ENCODE measurements at regions not wholly inside any gene's neighbourhood (a gene's known extent, or its start where the extent isn't known, plus 50 kb on each side); places are given as distances from the start of the nearest gene placed in this dataset.

DNA sequence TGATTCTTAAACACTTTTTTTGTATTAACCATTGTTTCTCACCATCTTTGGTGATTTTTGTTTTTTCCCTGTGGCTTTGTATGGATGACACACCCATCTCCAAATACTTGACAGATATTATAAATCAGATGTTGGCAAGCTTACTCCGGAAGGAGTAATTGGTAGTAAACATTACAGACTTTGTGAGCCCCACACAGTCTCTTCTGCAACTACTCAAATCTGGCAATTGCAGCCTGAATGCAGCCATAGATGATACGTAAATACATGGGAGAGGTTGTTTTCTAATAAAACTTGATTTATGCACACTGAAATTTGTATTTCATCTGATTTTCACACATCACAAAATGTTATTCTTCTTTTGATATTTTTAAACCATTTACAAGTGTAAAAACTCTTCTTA, 331.5 kb downstream of the ARPP21 start:
- no peak for TF ChIP-seq POLR2AphosphoS5 (IDR thresholded peaks at IDR 0.05)
- no peak for TF ChIP-seq POLR2A (IDR thresholded peaks at IDR 0.05)
- TF ChIP-seq, protein P1, sequence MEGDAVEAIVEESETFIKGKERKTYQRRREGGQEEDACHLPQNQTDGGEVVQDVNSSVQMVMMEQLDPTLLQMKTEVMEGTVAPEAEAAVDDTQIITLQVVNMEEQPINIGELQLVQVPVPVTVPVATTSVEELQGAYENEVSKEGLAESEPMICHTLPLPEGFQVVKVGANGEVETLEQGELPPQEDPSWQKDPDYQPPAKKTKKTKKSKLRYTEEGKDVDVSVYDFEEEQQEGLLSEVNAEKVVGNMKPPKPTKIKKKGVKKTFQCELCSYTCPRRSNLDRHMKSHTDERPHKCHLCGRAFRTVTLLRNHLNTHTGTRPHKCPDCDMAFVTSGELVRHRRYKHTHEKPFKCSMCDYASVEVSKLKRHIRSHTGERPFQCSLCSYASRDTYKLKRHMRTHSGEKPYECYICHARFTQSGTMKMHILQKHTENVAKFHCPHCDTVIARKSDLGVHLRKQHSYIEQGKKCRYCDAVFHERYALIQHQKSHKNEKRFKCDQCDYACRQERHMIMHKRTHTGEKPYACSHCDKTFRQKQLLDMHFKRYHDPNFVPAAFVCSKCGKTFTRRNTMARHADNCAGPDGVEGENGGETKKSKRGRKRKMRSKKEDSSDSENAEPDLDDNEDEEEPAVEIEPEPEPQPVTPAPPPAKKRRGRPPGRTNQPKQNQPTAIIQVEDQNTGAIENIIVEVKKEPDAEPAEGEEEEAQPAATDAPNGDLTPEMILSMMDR (IDR thresholded peaks at IDR 0.05 in 8 of 11, conservative IDR thresholded peaks at IDR 0.05 in 3 of 11) = no peak
- Histone ChIP-seq H3K9me3 (no peaks in the 10 kb centered on the region), H3K36me3 (no peaks in the 10 kb centered on the region), H3K27me3 (replicated peaks in 1 of 7) (no peaks in the 10 kb centered on the region), H3K4me1 (peaks cover 0 to 23% (median 7%) of the 10 kb centered on the region in 6 donors), H3K4me3 (no peak overlapping the region), H3K27ac (no peak overlapping the region)
- WGBS, 5 donors = 57 to 69% (median 59%) methylated on average over 2 of the region's 2 CpGs
- intact Hi-C loops (cut with DNase I; ENCODE audit: low total_unique reads) = no loop called here
- DNase-seq = no peak

DNA sequence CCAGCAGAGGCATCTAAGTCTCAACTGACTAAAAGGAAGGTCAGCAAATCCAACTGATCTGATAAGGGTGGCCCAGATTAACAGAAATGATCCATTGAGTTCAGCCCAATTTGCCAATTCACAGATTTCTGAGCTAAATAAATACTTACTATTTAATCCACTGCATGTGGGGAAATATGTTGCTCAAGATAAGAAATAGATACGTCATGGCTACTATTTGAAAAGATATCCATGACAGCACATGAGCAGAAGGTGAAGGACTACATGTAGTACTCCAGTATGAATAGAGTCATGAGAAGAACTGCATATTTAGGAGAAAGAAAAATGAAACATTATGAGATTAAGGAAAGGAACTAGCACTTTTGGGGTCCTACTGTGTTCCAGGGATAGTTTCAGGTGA, 332.4 kb downstream of the ARPP21 start:
- H3K4me3 ChIP-seq = no peak overlapping the region
- intact Hi-C loops (cut with DNase I; ENCODE audit: low total_unique reads) = no loop called here
- no peak overlapping the region for H3K27ac ChIP-seq
- no peaks in the 10 kb centered on the region for H3K27me3 ChIP-seq (replicated peaks in 1 of 7)
- no peak for DNase-seq
- H3K4me1 ChIP-seq = peaks cover 0 to 23% (median 7%) of the 10 kb centered on the region in 6 donors
- TF ChIP-seq, protein P1 (IDR thresholded peaks at IDR 0.05 in 8 of 11, conservative IDR thresholded peaks at IDR 0.05 in 3 of 11) = no peak
- TF ChIP-seq POLR2A (IDR thresholded peaks at IDR 0.05) (no peak), POLR2AphosphoS5 (IDR thresholded peaks at IDR 0.05) (no peak)
- WGBS, 5 donors = 59 to 86% (median 80%) methylated on average over 1 of the region's 1 CpG
- H3K36me3 ChIP-seq = no peaks in the 10 kb centered on the region
- no peaks in the 10 kb centered on the region for H3K9me3 ChIP-seq

- TF ChIP-seq POLR2AphosphoS5 (IDR thresholded peaks at IDR 0.05) (no peak), POLR2A (IDR thresholded peaks at IDR 0.05) (no peak)
- TF ChIP-seq, protein P1 (IDR thresholded peaks at IDR 0.05 in 8 of 11, conservative IDR thresholded peaks at IDR 0.05 in 3 of 11) = no peak
- DNase-seq = no peak
- Histone ChIP-seq H3K27me3 (replicated peaks in 1 of 7) (no peaks in the 10 kb centered on the region), H3K27ac (no peak overlapping the region), H3K36me3 (no peaks in the 10 kb centered on the region), H3K9me3 (no peaks in the 10 kb centered on the region), H3K4me3 (no peak overlapping the region), H3K4me1 (peaks cover 0 to 7% (median 3%) of the 10 kb centered on the region in 6 donors)
- intact Hi-C loops (cut with DNase I; ENCODE audit: low total_unique reads) = no loop called here
Measured at GRCh38 chr3:35974872-35975271, 335.5 kb downstream of the ARPP21 start.

DNA sequence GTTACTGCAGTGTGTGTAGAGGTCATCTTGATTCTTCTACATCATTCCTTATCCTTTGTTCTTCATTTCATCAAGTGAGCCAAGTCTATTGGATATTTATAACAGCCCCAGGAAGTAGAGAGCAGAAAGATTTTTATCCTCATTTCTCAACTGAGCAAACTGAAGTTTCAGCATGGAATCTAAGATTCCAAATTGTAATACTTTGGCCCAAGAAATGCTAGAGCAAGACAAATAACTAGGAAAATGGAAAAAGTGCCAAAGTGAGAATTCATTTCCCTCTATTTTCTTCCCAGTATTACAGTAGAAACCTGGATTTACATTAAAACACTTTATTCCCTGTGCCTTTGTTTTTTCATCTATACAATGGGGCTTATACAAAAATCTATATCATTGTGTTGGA, 346.8 kb downstream of the ARPP21 start:
- Histone ChIP-seq H3K4me3 (no peak overlapping the region), H3K27me3 (replicated peaks in 1 of 7) (no peaks in the 10 kb centered on the region), H3K27ac (no peak overlapping the region), H3K9me3 (no peaks in the 10 kb centered on the region), H3K36me3 (no peaks in the 10 kb centered on the region), H3K4me1 (no peaks in the 10 kb centered on the region)
- intact Hi-C loops (cut with DNase I; ENCODE audit: low total_unique reads) = no loop called here
- TF ChIP-seq, protein P1 (IDR thresholded peaks at IDR 0.05 in 8 of 11, conservative IDR thresholded peaks at IDR 0.05 in 3 of 11) = no peak
- TF ChIP-seq POLR2A (IDR thresholded peaks at IDR 0.05) (no peak), POLR2AphosphoS5 (IDR thresholded peaks at IDR 0.05) (no peak)
- DNase-seq = no peak
